OCI-LY1 (cell line): ENCODE measurements at regions not wholly inside any gene's neighbourhood (a gene's known extent, or its start where the extent isn't known, plus 50 kb on each side); places are given as distances from the start of the nearest gene placed in this dataset.

Source experiments
- H2AFZ ChIP-seq: fragments of 200-600 bp; sonication (generic), shearing (Covaris generic); 2 replicates; pipeline ENCODE4 v1.6.0; 2014; ENCODE audit warnings: antibody characterized with exemption, mild to moderate bottlenecking, low read length
- H3F3A ChIP-seq: fragments of 200-600 bp; sonication (generic), shearing (Covaris generic); 2 replicates; pipeline ENCODE4 v1.6.0; 2014; ENCODE audit warnings: mild to moderate bottlenecking, antibody characterized with exemption, low read length, moderate library complexity; ENCODE audit not compliant: insufficient read depth
- H3K27ac ChIP-seq: fragments of 200-600 bp; sonication (generic); 2 replicates; pipeline ENCODE4 v1.5.1; 2014; ENCODE audit warnings: low read length, mixed run types, mild to moderate bottlenecking, low read depth; ENCODE audit not compliant: poor library complexity, severe bottlenecking
- H3K27me3 ChIP-seq: fragments of 200-600 bp; sonication (generic); 2 replicates; pipeline ENCODE4 v1.6.0; 2014; ENCODE audit warnings: antibody characterized with exemption, mild to moderate bottlenecking, low read length, moderate library complexity; ENCODE audit not compliant: insufficient read depth
- H3K36me3 ChIP-seq: fragments of 200-600 bp; sonication (generic); 2 replicates; pipeline ENCODE4 v1.6.1; 2014; ENCODE audit warnings: mild to moderate bottlenecking, antibody characterized with exemption, low read length, moderate library complexity, mixed read lengths; ENCODE audit not compliant: insufficient read depth
- H3K4me1 ChIP-seq: fragments of 200-600 bp; sonication (generic); 2 replicates; pipeline ENCODE4 v1.5.1; 2014; ENCODE audit warnings: mild to moderate bottlenecking, low read length, moderate library complexity; ENCODE audit not compliant: insufficient read depth, severe bottlenecking
- H3K4me2 ChIP-seq: fragments of 200-600 bp; sonication (generic), shearing (Covaris generic); 2 replicates; pipeline ENCODE4 v1.6.1; 2014; ENCODE audit warnings: low read length
- H3K4me3 ChIP-seq: fragments of 200-600 bp; sonication (generic); 2 replicates; pipeline ENCODE4 v1.5.1; 2014; ENCODE audit warnings: low read length, low read depth, mild to moderate bottlenecking, mixed read lengths; ENCODE audit not compliant: poor library complexity, severe bottlenecking
- H3K79me2 ChIP-seq: fragments of 200-600 bp; shearing (Covaris generic); 2 replicates; pipeline ENCODE4 v1.6.1; 2016; ENCODE audit warnings: mixed run types, low read length, mixed read lengths; ENCODE audit not compliant: insufficient read depth
- H3K9ac ChIP-seq: fragments of 200-600 bp; sonication (generic), shearing (Covaris generic); 2 replicates; pipeline ENCODE4 v1.6.1; 2014; ENCODE audit warnings: mild to moderate bottlenecking, low read length, mixed read lengths
- H3K9me2 ChIP-seq: fragments of 200-600 bp; sonication (generic), shearing (Covaris generic); 2 replicates; pipeline ENCODE4 v1.6.1; 2014; ENCODE audit warnings: low read depth, mild to moderate bottlenecking, low read length, mixed read lengths
- H3K9me3 ChIP-seq: fragments of 200-600 bp; shearing (Covaris generic); 2 replicates; pipeline ENCODE4 v1.6.1; 2014; ENCODE audit warnings: low read length, mixed read lengths
- H4K20me1 ChIP-seq: fragments of 200-600 bp; sonication (generic), shearing (Covaris generic); 2 replicates; pipeline ENCODE4 v1.6.0; 2016; ENCODE audit warnings: mild to moderate bottlenecking, low read length; ENCODE audit not compliant: insufficient read depth
- EZH2 ChIP-seq: fragments of 200-600 bp; sonication (generic), shearing (Covaris generic); IDR thresholded peaks from 2 replicates; pipeline ENCODE4 v1.8.0; 2017; ENCODE audit warnings: borderline replicate concordance, mixed run types, mild to moderate bottlenecking, antibody characterized with exemption, low read length, moderate library complexity, mixed read lengths
- TF ChIP-seq, protein P1 (sequence below): fragments of 200-600 bp; sonication (generic), shearing (Covaris generic); IDR thresholded peaks from 2 replicates; pipeline ENCODE4 v1.5.1; 2017; ENCODE audit warnings: mild to moderate bottlenecking, antibody characterized with exemption, low read length, moderate library complexity, mixed read lengths

DNA sequence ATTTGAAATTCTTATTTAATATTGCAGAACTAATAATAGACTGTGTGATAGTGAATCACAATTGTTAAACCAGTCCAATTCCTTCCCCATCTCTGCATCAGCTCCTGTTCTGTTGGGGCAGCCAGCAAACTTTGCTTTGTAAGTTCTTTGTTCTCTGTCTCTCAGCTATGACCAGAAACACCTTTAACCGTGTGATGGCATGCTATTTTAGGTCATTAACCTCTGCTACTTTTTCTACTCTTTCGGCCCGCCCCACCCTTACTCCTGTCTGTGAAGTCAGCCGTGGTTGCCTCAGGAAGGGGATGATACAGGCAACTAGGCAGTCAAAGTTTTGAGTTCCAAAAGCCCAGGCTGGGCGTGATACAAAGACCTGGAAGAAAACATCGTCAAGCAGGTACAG, 51.3 kb upstream of the EGFL6 start:
- Histone ChIP-seq H3K4me3 (no peak overlapping the region), H3K9me3 (no peaks in the 10 kb centered on the region), H3K27ac (no peak overlapping the region), H3K4me2 (no peak overlapping the region), H3K9ac (no peak overlapping the region), H3K79me2 (no peaks in the 10 kb centered on the region), H3F3A (no peaks in the 10 kb centered on the region), H2AFZ (no peak overlapping the region), H3K36me3 (no peaks in the 10 kb centered on the region), H4K20me1 (no peaks in the 10 kb centered on the region), H3K27me3 (no peaks in the 10 kb centered on the region), H3K4me1 (no peaks in the 10 kb centered on the region), H3K9me2 (no peaks in the 10 kb centered on the region)
- TF ChIP-seq, protein P1, sequence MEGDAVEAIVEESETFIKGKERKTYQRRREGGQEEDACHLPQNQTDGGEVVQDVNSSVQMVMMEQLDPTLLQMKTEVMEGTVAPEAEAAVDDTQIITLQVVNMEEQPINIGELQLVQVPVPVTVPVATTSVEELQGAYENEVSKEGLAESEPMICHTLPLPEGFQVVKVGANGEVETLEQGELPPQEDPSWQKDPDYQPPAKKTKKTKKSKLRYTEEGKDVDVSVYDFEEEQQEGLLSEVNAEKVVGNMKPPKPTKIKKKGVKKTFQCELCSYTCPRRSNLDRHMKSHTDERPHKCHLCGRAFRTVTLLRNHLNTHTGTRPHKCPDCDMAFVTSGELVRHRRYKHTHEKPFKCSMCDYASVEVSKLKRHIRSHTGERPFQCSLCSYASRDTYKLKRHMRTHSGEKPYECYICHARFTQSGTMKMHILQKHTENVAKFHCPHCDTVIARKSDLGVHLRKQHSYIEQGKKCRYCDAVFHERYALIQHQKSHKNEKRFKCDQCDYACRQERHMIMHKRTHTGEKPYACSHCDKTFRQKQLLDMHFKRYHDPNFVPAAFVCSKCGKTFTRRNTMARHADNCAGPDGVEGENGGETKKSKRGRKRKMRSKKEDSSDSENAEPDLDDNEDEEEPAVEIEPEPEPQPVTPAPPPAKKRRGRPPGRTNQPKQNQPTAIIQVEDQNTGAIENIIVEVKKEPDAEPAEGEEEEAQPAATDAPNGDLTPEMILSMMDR: no peak
- TF ChIP-seq EZH2: no peak

DNA sequence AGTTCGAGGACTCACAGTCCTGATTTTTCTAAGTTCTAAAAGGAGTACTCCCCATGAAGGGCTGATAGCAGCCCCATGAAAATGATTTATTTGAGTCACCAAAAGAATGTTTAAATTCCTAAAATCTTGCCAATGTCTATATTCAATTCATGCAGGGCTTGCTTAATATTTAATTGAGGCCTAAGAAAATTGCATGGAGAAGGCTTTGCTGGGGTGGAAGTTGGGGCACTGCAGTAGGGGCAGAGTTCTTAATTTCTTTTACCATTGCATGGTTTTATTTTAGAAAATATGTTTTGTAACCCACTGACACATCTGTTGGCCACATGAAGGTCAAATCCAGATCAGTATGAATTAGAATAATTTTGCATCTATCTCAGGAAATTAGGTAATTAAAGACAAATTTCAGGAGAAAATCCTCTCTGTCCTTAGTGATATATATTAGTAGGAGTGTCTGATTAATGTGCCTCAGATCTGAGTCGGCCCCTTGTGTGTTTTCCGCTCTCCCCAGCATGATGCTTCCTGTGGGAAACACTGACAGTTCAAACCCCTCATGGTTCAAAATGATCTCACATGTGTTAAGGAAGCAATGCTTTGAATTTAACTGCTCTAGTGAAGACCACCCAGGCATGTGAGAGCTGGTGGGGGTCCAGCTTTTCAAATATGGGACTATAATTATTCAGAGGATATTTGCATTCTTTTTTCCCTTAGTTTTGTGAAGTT, 54.0 kb upstream of the EGFL6 start:
- H3K4me3 ChIP-seq: no peak overlapping the region
- H3K4me2 ChIP-seq: no peak overlapping the region
- H2AFZ ChIP-seq: no peak overlapping the region
- H3K9me2 ChIP-seq: no peaks in the 10 kb centered on the region
- H3K9ac ChIP-seq: no peak overlapping the region
- H3K27ac ChIP-seq: no peak overlapping the region
- H3K27me3 ChIP-seq: no peaks in the 10 kb centered on the region
- H4K20me1 ChIP-seq: no peaks in the 10 kb centered on the region
- no peaks in the 10 kb centered on the region for H3F3A ChIP-seq
- no peaks in the 10 kb centered on the region for H3K79me2 ChIP-seq
- no peak for TF ChIP-seq EZH2
- TF ChIP-seq, protein P1: no peak
- H3K4me1 ChIP-seq: no peaks in the 10 kb centered on the region
- H3K36me3 ChIP-seq: no peaks in the 10 kb centered on the region
- no peaks in the 10 kb centered on the region for H3K9me3 ChIP-seq

DNA sequence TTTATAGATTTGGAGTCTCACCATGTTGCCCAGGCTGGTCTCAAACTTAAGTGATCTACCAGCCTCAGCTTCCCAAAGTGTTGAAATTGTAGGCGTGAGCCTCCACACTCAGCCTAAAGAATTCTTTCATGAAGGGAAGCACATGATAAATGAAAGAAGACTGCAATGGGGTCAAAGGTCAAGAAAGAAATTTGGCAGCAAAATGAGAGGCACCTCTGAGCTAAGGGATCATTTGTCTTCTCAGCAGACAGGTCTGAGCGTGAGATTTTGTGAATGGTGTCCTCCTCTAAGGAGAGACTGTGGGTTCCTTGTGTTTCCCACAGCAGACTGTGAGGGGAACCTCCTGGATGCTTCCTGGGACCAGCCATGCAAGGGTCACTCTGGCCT, 57.5 kb upstream of the EGFL6 start:
- Histone ChIP-seq H3K79me2 (no peaks in the 10 kb centered on the region), H3F3A (no peaks in the 10 kb centered on the region), H3K9me3 (no peaks in the 10 kb centered on the region), H4K20me1 (no peaks in the 10 kb centered on the region), H3K9ac (no peak overlapping the region), H3K4me1 (no peaks in the 10 kb centered on the region), H3K4me2 (no peak overlapping the region), H3K27ac (no peak overlapping the region), H3K36me3 (no peaks in the 10 kb centered on the region), H3K27me3 (no peaks in the 10 kb centered on the region), H2AFZ (no peak overlapping the region), H3K9me2 (no peaks in the 10 kb centered on the region), H3K4me3 (no peak overlapping the region)
- no peak for TF ChIP-seq EZH2
- TF ChIP-seq, protein P1: no peak
